GM19468 (cell line): ENCODE measurements at regions not wholly inside any gene's neighbourhood (a gene's known extent, or its start where the extent isn't known, plus 50 kb on each side); places are given as distances from the start of the nearest gene placed in this dataset.

Experiments used
- ATAC-seq: cut with Tn5 transposase; IDR thresholded peaks from one replicate; pipeline ENCODE4 v1.9.1; 2021; ENCODE audit warnings: mild to moderate bottlenecking, moderate library complexity, moderate number of reproducible peaks; ENCODE audit not compliant: unreplicated experiment; ENCODE audit errors: extremely low read depth

DNA sequence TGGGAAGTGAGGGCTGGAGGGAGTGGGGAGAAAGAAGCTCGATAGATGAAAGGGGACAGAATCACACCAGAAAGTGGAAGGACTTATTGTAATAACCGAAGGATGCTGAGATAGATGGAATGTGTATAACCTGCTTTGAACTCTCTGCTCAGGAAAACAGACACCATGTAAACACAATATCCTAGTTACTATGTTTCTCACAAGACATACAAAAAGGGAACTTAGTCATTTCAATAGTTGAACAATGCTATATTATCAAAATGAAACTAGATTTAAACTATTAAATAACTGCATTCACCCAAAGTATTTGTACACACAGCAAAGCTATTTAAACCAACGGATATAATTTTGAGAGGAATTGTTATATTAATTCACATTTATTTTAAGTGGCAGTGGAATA lies 108.3 kb upstream of the GADL1 start:
- peak; percentile 27 for ATAC-seq

DNA sequence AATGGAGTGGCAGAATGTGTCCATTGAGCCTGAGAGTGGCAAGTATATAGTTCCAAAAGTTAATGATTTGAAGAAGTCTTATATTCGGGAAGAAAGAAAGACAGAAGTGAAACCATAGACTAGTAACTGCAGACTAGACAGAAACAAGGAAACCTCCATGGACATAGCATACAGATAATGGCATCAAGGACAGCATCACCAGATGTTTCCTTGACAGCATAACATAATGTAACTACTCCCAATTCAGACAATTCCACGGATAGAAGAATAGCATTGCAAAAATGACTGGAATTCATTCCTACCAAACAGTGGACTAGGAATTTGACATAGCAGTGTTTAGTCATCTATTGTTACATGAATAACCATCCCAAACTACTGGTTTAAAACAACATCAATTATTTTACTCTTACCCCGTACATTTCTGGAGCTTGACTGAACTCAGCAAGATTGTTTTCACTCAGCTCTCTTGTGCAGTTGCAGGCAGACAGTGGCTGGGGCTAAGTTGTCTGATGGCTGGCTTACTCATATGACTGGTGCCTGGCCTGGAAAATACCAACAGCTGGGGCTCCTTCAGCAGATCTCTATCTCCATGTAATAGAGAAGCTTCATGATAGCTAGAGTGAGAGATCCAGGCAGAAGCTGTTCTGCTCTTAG lies 109.7 kb upstream of the GADL1 start:
- ATAC-seq = peak; percentile 45

DNA sequence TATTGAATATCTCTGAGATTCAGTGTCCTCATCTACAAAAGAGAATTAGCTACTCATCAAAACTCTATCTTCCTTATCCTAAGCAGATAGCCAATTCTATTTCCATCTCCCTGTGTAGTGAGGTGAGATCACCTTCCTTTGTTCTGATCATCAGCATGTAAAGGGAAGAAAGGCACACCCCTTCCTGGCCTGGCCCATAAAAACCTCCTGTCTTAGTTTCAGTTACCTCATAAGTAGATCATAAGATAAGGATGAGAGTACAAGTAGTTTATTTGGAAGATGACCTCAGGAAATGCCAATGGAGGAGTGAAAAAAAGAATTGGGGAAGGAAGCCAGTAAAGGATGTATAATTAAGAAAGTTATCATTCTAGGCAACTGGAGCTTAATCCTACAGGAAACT lies 114.5 kb upstream of the GADL1 start:
- no peak for ATAC-seq

DNA sequence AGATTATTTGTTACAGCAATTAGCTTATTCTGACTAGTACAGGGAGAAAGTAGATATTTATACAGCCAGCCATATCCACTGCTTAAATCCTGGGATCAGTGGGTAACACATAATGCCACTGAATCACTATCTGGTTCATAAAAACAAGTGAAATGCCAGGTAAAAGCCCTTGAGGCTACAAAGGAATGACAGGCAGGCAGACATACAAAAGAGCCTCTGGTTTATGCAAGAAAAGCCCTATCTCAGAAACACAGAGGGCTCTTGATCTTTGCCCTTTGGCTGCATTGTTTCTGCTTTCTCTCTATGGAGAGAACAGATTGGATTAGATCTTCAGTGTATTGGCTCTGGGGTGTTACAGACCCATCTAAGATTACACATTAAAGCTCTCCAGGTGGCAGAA lies 115.4 kb upstream of the GADL1 start:
- no peak for ATAC-seq

DNA sequence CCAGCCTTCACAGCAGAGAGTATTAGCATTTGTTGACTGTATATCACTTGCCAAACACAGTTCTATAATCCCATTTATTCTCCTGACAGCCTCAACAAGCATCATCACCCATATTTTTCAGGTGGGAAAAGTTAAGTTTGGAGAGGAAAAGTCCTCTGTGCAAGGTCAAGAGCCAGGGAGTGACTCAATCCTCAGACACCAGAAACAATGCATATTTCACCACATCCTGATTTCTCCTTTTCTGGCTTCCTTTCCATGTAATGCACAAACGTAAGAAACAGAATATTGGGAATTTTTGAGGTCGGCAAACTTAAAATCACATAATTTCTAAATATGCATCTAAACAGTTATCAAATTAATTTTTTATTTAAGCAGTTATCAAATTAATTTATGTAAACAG lies 116.0 kb upstream of the GADL1 start:
- ATAC-seq = no peak

DNA sequence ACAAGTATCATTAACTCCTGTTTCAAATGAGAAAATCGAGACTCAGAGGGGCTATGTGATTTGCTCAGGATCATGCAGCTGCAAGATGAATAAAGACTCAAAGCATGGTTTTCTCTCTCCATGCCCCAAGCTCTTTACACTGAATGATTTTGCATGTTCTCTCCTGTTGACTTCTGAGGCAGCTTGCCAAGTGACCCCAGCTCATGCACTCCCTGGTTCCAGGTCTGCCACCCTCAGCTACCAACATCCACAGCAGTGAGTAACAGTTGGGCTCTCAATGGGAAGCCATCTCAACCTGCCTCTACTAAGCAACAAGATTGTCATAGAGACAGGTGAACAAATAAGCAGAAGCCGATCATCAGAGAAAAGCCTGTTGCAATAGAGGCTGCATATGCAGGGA lies 116.9 kb upstream of the GADL1 start:
- no peak for ATAC-seq

DNA sequence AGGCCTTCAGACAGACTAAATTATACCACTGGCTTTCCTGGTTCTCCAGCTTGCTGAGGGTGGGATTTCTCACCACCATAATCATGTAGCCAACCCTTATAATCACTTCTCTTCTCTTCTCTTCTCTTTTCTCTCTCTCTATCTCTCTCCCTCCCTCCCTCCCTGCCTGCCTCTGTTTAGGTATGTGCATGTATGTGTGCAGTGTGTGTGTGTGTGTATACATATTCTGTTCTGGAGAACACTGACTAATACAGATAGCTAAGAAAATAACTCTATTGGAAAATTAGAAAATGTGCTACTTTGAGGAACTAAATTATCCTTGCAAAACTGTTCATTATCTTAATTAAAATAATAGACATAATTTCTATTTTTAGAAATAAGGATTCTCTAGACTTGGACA lies 118.6 kb upstream of the GADL1 start:
- no peak for ATAC-seq

DNA sequence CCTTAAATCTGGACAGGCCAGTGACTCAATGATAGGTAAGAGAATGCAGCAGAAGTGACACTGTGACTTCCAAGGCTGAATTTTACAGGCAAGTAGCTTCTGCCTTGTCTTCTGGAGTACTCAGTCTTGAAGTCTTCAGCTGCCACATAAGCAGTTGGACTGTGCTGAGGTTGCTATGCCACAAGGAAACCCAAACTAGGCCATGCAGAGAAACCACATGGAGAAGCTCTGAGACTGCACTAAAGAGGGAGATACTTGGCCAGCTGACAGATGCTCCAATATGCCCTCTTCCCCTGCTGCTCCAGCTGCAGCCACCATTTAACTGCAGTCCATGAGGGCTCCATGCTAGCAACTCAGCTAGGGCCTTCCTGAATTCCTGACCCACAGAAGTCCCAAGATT lies 119.4 kb upstream of the GADL1 start:
- ATAC-seq = no peak

DNA sequence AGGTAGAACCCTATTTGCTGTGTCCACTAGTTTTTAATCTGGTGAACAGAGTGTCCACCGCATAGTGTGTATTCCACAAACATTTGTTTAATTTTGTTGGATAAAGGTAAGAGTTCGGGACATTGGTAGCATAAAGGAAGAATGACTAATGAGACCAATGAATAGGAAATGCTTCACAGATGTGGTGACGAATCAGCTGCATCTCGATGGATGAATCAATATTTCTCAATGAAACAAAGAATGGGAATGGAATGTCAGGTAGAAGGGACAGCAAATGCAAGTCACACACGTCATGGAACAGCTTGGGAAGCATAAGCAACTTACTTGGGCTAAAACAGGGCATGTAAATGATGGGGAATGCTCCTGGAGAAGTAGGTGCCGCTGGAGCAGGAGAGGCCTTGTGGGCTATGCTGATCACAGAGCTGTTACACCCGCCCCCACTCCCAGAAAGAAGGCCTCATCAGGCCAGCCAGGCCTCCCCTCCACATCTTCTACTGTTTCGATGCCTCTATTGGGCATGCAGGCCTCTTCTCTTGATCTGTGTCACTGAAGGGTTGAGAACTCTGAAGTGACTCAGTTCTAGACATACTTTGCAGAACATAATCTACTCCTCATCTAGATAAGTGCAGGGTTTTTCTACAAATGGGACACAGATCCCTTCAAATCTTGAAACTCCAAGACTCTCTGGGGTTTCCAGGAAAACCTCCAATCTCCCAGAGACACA lies 120.0 kb upstream of the GADL1 start:
- no peak for ATAC-seq

DNA sequence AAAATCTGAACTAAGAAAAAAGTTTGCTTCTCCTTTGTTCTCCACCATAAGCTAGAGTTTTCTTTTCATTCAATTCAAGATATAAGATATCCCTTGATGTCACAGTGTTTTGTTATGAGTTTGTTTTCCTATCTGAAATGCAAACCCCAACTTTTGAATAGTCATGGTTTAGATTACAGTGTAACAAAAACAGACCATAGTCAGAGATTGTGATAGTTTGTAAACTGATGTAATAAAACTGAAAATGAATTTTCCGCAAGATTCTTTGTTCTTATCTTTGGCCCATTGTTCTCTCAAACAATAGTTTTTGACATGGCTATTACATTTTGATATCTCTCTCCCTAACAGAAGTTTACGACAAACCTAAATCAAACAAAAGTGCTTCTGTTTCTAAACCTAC lies 121.7 kb upstream of the GADL1 start:
- ATAC-seq = no peak

DNA sequence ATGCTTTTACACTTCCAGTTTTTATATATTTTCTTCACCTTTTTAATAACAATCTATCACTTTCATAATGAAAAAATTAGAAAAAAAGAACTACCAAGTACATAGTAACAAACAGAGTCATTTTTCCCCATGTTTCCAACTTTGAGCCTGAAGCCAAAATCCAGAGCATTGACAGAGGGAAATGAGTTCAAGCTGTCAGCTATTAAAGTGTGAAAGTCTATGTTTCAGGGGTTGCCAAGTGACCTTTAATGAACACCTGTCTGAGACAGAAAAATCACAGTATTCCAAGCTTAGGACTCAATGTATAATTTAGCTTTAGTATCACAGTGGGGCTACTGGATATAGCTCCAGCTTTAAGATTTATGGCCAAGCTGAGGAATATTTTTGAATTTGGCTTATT lies 128.3 kb upstream of the GADL1 start:
- ATAC-seq = no peak

DNA sequence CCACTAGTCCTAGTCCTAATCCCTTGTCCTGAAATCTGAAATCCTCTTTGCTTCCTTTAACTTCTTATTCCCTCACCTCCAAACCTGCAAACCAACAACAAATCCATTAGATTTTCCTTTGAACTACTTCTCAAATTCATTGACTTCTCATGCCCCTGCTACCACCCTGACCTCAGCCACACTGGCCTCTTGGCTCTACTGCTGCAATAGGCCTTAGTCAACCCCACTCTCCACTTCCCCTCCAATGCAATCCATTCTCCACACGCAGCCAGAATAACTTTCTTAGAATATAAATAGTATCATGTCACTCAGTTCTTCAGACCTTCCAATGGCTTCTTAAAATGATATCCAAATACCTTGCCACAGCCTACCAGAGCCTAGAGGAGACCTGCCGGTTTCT lies 131.1 kb upstream of the GADL1 start:
- no peak for ATAC-seq

DNA sequence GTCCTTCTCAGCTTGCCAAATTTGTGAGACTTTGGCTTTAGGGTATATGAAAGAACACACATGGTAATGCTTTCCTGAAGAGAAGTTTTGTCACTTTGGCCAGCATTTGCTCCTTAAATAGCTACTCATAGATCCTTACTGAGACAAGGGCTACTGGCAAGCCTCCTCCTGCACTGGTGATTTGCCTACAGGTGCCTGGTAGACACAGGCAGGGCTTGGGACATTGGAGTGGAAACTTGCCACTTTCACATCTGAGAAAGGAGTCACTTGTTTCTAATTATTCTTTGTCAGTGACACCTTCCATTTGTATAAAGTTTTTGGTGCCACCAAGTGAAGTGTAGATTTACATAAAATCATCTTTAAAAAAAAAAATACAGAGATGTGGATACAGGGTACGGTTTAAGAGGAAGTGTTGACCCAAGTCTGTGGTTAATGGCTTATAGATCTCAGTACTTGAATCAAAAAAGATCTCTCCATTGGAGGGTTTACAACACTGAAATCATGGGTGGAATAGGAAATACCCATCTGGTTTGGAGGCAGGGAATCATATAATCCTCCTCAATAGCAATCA lies 132.8 kb upstream of the GADL1 start:
- peak; percentile 31 for ATAC-seq

DNA sequence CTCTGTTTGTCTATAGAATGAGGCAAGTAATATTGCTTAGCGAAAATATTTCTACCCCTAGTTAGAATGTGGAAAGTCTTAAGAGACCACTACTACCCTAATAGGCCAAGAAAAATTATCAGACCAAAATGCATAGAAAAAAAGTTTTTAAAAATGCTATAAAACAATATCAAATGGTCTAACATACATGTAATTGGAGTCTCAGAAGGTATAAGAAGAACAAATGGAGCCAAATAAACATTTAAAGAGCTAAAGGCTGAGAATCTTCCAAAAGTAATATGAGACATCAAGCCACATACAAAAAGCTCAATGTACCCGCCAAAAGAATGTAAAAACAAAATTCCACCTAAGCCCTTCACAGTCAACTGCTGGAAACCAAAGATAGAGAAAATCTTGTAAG lies 133.5 kb upstream of the GADL1 start:
- no peak for ATAC-seq

DNA sequence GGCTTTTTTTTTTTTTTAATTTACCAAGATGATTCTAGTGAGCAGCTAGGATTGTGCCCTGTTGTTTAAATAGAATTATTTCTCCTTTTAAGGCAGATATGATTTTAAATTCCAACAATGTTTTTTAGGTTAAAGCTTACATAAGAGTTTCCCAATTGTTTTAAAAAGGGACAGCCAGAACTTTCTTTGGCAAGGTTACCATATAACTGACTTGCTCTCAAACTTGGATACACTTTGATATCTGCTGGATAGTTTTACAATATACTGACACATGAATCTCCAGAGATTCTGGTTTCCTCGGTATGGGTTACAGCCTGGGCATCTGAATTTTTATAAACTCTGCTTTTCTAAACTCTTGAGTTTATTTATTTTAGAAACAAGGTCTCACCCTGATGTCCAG lies 134.3 kb upstream of the GADL1 start:
- ATAC-seq = no peak

DNA sequence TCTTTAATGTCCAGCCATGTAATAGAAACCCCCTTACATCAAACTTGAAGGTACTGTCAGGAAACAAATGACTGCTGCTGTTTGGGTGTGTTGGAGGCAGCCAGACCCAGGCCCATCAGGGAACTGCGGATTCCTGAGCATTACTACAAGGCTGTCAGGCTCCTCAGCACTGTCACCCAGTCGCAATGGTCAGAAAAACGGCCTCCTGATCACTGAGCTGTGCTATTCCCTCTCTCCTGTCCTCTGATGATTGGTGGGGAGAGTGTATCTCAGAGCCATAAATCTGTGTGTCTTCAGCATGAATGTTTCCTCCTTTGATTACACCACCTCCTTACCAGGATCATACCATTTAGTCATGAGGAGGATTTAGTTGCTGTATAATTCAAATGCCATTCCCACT lies 135.2 kb upstream of the GADL1 start:
- no peak for ATAC-seq

DNA sequence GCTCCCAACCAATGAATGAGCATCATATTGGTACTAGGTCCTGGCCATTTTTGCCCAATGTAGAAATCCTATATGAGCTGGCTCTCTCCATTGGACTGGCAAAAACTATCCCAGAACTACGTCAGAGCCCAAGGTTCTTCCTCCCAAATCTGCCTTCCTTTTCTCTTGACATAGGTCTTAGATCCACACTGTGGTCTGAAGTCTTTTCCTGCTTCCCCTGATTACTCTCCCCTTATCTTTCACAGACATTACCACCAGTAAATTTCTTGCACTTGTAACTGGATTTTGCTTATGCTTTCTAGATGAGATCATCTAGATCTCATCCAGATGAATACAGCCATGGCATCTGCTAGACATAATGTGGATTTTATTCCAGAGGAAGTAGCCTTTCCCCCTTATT lies 141.2 kb upstream of the GADL1 start:
- ATAC-seq = no peak

DNA sequence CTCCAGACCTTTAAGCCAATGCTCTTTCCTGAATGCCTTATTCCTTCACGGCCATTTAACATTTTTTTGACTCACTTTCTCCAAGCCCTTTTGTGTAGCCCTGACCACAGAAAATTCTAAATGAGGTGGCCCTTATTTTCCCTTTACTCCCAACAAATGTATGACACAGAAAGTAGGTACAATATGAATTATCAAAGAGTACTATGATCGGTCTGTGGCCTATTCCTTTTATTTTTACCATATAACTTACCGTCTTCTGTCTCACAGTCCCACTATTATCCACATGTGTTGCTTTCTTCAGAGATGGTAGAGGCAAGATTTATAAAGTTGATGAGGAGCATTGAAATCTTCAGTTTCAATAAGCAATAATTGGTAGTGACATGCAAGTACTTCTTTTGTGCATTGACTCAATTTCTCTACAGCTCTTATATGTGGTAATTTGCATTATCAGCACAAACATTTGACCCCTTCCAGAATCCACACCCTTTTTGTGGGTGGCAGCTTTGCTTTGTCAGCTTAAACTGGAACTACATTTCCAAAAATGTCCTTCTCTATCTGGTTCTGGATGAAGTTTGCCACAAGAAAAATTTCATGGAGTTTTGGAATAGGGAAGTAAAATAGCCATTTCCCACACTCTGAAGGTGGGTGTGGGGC lies 143.8 kb upstream of the GADL1 start:
- no peak for ATAC-seq

DNA sequence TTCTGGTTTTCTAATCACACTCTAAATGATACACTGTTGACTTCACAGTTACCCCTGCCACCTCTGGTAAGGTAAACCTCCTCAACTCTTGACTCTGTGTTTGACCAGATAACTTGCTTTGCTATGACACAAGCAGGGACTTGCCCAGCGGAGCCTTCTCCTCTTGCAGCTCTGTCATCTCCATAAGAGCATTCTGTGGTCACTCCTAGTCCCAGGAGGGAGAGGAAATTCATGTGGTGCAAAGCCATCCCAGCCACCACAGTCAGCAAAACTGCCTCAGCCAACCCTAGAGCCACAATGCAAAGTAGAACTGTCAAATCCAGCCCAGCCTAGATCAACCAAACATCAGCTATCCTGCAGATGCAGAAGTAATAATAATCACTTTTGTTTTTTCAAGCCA lies 144.7 kb upstream of the GADL1 start:
- no peak for ATAC-seq

DNA sequence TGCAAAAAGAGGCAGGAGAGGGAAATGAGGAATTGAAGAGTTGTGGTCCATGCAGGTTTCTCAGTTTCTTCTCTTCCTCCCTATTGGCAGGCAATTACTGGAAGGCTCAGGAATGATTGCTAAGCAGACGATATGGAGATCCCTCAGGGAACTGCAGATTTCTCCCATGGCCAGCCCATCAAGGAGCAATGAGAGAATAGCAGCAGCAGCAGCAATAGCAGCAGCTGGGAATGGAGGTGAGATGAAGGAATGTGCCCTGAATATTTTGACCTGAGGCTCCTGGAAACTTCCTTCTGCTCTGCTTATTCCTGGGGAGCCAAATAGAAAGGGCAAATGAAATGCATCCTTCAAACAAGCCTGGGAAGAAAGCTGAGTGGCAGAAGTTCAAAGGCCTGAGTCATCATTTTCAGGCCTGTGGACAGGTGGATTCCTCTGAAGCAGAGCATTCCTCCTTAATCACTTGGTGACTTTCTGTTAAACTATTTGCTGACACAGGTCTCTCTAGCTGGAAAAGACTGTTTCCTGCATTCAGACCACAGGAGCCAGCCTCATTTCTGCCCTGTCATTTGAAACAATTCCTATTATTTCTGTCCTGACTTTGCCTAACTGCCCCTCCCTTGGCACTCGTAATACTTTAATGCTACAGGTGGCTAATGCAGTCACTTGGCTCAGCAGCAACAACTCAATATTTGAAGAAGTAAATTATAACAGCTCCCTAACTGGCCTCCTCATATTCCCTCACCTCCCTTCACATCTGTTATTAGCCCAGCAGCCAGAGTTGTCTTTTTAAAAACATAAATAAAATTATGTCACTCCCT lies 146.9 kb upstream of the GADL1 start:
- ATAC-seq = no peak
